Breast epithelium (tissue), 3 donors: ENCODE measurements at regions not wholly inside any gene's neighbourhood (a gene's known extent, or its start where the extent isn't known, plus 50 kb on each side); places are given as distances from the start of the nearest gene placed in this dataset.
"Not testable (repeated sequence)": the region's sequence is repeated elsewhere in the genome, so short reads cannot be mapped to it uniquely, and the experiment has no call there.

Experiments
- POLR2A ChIP-seq: fragments of 450-650 bp; IDR thresholded peaks from one replicate; pipeline ENCODE4 v1.6.1; 2016; ENCODE audit warnings: antibody characterized with exemption, mild to moderate bottlenecking, moderate library complexity
- POLR2AphosphoS5 ChIP-seq, 3 donors: sonication (generic); formaldehyde crosslinking; IDR thresholded peaks; one replicate each; pipeline ENCODE4 v1.6.1; 2017; ENCODE audit warnings: antibody characterized with exemption in 3 of 3
- TF ChIP-seq, protein P1 (sequence below), 3 donors: fragments of 450-650 bp; IDR thresholded peaks; one replicate each; pipeline ENCODE4 v1.5.1; 2016 to 2017; ENCODE audit warnings: antibody characterized with exemption in 3 of 3, mild to moderate bottlenecking in 3 of 3, moderate library complexity in 3 of 3

GRCh38 chr2:95686056-95686825 lies 94.4 kb downstream of the TRIM43 start:
- TF ChIP-seq, protein P1, sequence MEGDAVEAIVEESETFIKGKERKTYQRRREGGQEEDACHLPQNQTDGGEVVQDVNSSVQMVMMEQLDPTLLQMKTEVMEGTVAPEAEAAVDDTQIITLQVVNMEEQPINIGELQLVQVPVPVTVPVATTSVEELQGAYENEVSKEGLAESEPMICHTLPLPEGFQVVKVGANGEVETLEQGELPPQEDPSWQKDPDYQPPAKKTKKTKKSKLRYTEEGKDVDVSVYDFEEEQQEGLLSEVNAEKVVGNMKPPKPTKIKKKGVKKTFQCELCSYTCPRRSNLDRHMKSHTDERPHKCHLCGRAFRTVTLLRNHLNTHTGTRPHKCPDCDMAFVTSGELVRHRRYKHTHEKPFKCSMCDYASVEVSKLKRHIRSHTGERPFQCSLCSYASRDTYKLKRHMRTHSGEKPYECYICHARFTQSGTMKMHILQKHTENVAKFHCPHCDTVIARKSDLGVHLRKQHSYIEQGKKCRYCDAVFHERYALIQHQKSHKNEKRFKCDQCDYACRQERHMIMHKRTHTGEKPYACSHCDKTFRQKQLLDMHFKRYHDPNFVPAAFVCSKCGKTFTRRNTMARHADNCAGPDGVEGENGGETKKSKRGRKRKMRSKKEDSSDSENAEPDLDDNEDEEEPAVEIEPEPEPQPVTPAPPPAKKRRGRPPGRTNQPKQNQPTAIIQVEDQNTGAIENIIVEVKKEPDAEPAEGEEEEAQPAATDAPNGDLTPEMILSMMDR (IDR thresholded peaks at IDR 0.05): not testable (repeated sequence)
- not testable (repeated sequence) for TF ChIP-seq POLR2AphosphoS5 (IDR thresholded peaks at IDR 0.05); POLR2A
